HG03139 (cell line): ENCODE measurements at regions not wholly inside any gene's neighbourhood (a gene's known extent, or its start where the extent isn't known, plus 50 kb on each side); places are given as distances from the start of the nearest gene placed in this dataset.
"Not testable (repeated sequence)": the region's sequence is repeated elsewhere in the genome, so short reads cannot be mapped to it uniquely, and the experiment has no call there.

Experiments used
- ATAC-seq: cut with Tn5 transposase; IDR thresholded peaks from one replicate; pipeline ENCODE4 v1.9.1; 2021; ENCODE audit not compliant: unreplicated experiment

DNA sequence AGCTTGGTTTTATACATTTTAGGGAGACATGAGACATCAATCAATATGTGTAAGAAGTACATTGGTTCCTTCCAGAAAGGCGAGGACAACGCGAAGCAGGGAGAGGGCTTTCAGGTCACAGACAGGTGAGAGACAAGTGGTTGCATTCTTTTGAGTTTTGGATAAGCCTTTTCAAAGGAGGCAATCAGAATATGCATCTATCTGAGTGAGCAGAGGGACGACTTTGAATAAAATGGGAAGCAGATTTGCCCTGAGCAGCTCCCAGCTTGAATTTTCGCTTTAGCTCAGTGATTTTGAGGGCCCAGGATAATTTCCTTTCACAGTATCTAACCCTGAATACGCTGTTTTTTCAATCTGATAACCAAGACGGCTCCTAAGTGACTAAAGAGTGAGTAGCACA, 82.5 kb upstream of the MYO3A start:
- no peak for ATAC-seq

- ATAC-seq, result no peak
Observed at GRCh38 chr10:25852364-25852941, 81.6 kb upstream of the MYO3A start.

GRCh38 chr10:25858076-25858475, 76.0 kb upstream of the MYO3A start:
- ATAC-seq, result no peak

DNA sequence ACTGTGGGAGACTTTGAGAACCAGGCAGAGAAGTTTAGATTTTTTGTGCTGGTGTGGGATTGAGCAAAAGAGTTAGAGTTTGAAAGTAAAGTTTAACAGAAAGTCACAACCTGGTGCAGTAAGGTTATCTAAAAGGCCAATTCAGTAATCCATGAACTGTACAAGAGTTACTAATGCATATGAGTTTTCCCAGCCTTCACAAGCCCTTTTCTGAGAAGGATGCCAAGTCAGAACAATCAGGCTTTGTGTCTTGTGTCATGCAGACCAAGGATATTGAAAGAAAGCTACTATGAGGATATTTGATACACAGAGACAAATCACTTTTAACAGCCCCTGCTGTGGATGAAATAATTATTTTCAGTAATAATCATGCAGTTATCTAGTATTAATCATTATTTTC, 68.8 kb upstream of the MYO3A start:
- no peak for ATAC-seq

- no peak for ATAC-seq
Observed at GRCh38 chr10:25867321-25867720, 66.7 kb upstream of the MYO3A start.

DNA sequence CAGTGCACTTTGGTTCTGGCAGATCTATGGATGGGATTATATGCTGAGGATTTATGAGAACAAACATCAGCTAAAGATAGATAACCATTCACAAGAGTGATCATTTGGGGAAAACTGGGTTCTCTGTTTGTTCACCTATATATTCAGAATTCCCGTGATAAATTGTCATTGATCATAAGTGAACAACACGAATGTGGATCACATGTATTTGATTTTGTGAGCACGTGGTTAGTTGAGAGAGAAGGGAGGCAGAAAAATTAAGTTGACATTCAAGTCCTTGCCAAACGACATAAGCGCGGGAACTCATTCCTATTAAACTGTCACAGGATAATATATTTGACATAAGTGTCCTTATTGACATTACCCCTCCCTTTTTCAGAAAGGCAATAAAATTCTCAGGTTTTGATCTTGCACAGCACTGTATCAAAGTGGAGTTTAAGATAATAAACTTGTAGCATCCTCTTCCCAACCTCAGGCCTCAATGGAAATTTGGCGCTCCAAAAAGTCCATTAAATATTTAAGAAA, 64.9 kb upstream of the MYO3A start:
- no peak for ATAC-seq

DNA sequence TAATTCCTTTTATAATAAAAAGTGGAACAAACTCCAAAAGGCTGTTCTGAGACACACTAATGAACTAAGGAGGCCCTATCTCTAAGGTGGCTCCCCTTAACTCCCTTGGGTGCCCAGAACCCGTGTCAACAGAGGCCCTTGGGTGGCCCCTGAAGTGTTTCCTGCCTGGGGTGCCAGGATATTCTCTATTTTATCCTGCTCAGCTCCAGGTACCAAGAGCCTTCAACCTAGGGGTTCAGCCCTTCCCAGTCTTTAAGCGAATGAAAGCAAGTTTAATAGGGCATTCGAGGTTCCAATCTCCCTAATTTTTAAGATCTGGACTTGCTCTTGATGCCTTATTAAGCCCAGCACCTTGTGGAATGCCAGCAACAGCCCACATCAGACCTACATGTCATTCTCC, 64.4 kb upstream of the MYO3A start:
- ATAC-seq, result no peak

DNA sequence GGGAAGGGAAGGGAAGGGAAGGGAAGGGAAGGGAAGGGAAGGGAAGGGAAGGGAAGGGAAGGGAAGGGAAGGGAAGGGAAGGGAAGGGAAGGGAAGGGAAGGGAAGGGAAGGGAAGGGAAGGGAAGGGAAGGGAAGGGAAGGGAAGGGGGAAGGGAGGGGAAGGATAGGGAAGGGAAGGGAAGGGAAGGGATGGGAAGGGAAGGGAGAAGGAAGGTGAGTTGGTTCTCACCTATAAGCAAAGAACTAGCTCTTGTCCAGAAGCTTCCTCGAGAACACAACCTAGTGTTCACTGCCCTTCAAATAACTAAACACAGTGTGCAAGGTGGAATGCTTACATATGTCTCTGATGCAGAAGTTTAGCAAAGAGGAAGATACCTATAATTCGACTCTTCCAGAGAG, 59.6 kb upstream of the MYO3A start:
- ATAC-seq, result not testable (repeated sequence)

- ATAC-seq, result peak; percentile 93
Observed at GRCh38 chr10:25875556-25876165, 58.4 kb upstream of the MYO3A start.

DNA sequence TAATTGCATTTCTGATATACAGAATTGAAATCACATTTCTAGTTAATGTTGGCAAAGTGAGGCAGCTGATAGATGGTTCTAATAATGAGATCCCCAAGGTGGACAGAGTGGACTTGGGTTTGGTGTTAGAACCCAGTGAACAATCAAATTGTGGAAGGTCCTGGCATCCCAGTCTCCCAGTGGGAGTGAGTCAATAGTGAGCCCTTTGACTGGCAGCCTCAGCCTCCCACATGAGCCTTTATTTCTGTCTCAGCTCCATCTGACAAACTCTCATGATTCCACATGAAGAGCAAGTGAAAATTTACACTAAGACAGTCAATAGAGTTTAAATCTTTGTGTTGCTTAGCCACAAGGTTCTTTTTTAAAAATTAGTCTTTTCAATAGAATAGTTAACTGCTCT, 56.7 kb upstream of the MYO3A start:
- no peak for ATAC-seq
